Activated naive CD4-positive, alpha-beta T cell treated with anti-CD3 and anti-CD28 coated beads, Interleukin-2, amount 50 U/mL, for 24 hours (primary cell): ENCODE measurements at regions not wholly inside any gene's neighbourhood (a gene's known extent, or its start where the extent isn't known, plus 50 kb on each side); places are given as distances from the start of the nearest gene placed in this dataset.

ENCODE experiments used
- H3K27ac Mint-ChIP-seq: one replicate; pipeline ENCODE4 v1.8.0; 2021; ENCODE audit warnings: mild to moderate bottlenecking, mixed read lengths
- H3K27me3 Mint-ChIP-seq: one replicate; pipeline ENCODE4 v1.8.0; 2021; ENCODE audit warnings: mixed read lengths
- H3K36me3 Mint-ChIP-seq: one replicate; pipeline ENCODE4 v1.8.0; 2021; ENCODE audit warnings: mixed read lengths
- H3K4me1 Mint-ChIP-seq: one replicate; pipeline ENCODE4 v1.8.0; 2021; ENCODE audit warnings: mixed read lengths
- H3K4me3 Mint-ChIP-seq: one replicate; pipeline ENCODE4 v1.8.0; 2021; ENCODE audit warnings: mild to moderate bottlenecking, mixed read lengths
- H3K9me3 Mint-ChIP-seq: one replicate; pipeline ENCODE4 v1.8.0; 2021; ENCODE audit warnings: mixed read lengths

- no peaks in the 10 kb centered on the region for H3K4me1 Mint-ChIP-seq
- peaks cover 5% of the 10 kb centered on the region for H3K9me3 Mint-ChIP-seq
- no peaks in the 10 kb centered on the region for H3K27me3 Mint-ChIP-seq
- H3K36me3 Mint-ChIP-seq, result no peaks in the 10 kb centered on the region
- H3K27ac Mint-ChIP-seq, result no peak overlapping the region
- H3K4me3 Mint-ChIP-seq, result no peak overlapping the region
Observed at GRCh38 chr5:27315363-27316270, 277.2 kb upstream of the CDH9 start.

- H3K9me3 Mint-ChIP-seq, result peaks cover 5% of the 10 kb centered on the region
Observed at GRCh38 chr5:27313549-27313948, 275.2 kb upstream of the CDH9 start.

GRCh38 chr5:27312291-27312893, 274.0 kb upstream of the CDH9 start:
- Mint-ChIP-seq H3K27ac (no peak overlapping the region), H3K4me1 (no peaks in the 10 kb centered on the region), H3K36me3 (no peaks in the 10 kb centered on the region), H3K27me3 (no peaks in the 10 kb centered on the region), H3K4me3 (no peak overlapping the region), H3K9me3 (peaks cover 5% of the 10 kb centered on the region)

More at GRCh38 chr5:27313549-27313948, 275.2 kb upstream of the CDH9 start:
- H3K4me1 Mint-ChIP-seq, result no peaks in the 10 kb centered on the region
- H3K27me3 Mint-ChIP-seq, result no peaks in the 10 kb centered on the region
- no peak overlapping the region for H3K4me3 Mint-ChIP-seq
- no peaks in the 10 kb centered on the region for H3K36me3 Mint-ChIP-seq
- H3K27ac Mint-ChIP-seq, result no peak overlapping the region

- no peak overlapping the region for H3K27ac Mint-ChIP-seq
- no peak overlapping the region for H3K4me3 Mint-ChIP-seq
- no peaks in the 10 kb centered on the region for H3K36me3 Mint-ChIP-seq
- no peaks in the 10 kb centered on the region for H3K27me3 Mint-ChIP-seq
- no peaks in the 10 kb centered on the region for H3K4me1 Mint-ChIP-seq
- H3K9me3 Mint-ChIP-seq, result no peaks in the 10 kb centered on the region
Observed at GRCh38 chr5:27311544-27311943, 273.2 kb upstream of the CDH9 start.

GRCh38 chr5:27308153-27308552, 269.8 kb upstream of the CDH9 start:
- Mint-ChIP-seq H3K4me1 (no peaks in the 10 kb centered on the region), H3K9me3 (no peaks in the 10 kb centered on the region), H3K27me3 (no peaks in the 10 kb centered on the region), H3K27ac (no peak overlapping the region), H3K4me3 (no peak overlapping the region), H3K36me3 (no peaks in the 10 kb centered on the region)

- no peaks in the 10 kb centered on the region for H3K27me3 Mint-ChIP-seq
- no peaks in the 10 kb centered on the region for H3K36me3 Mint-ChIP-seq
- no peaks in the 10 kb centered on the region for H3K4me1 Mint-ChIP-seq
- H3K27ac Mint-ChIP-seq, result no peak overlapping the region
- peaks cover 10% of the 10 kb centered on the region for H3K9me3 Mint-ChIP-seq
- no peak overlapping the region for H3K4me3 Mint-ChIP-seq
Observed at GRCh38 chr5:27290172-27290571, 251.8 kb upstream of the CDH9 start.

GRCh38 chr5:27276119-27276518, 237.7 kb upstream of the CDH9 start:
- Mint-ChIP-seq H3K9me3 (peaks cover 11% of the 10 kb centered on the region), H3K27ac (no peak overlapping the region), H3K36me3 (no peaks in the 10 kb centered on the region), H3K27me3 (no peaks in the 10 kb centered on the region), H3K4me3 (no peak overlapping the region), H3K4me1 (no peaks in the 10 kb centered on the region)

- no peak overlapping the region for H3K4me3 Mint-ChIP-seq
- H3K27ac Mint-ChIP-seq, result no peak overlapping the region
- no peaks in the 10 kb centered on the region for H3K36me3 Mint-ChIP-seq
- H3K27me3 Mint-ChIP-seq, result no peaks in the 10 kb centered on the region
- no peaks in the 10 kb centered on the region for H3K4me1 Mint-ChIP-seq
- peaks cover 11% of the 10 kb centered on the region for H3K9me3 Mint-ChIP-seq
Observed at GRCh38 chr5:27275345-27275744, 237.0 kb upstream of the CDH9 start.

- Mint-ChIP-seq H3K27ac (no peak overlapping the region), H3K27me3 (no peaks in the 10 kb centered on the region), H3K36me3 (no peaks in the 10 kb centered on the region), H3K9me3 (peaks cover 11% of the 10 kb centered on the region), H3K4me1 (no peaks in the 10 kb centered on the region), H3K4me3 (no peak overlapping the region)
Observed at GRCh38 chr5:27269766-27270165, 231.4 kb upstream of the CDH9 start.

GRCh38 chr5:27267209-27267824, 228.9 kb upstream of the CDH9 start:
- no peak overlapping the region for H3K4me3 Mint-ChIP-seq
- no peaks in the 10 kb centered on the region for H3K9me3 Mint-ChIP-seq
- no peaks in the 10 kb centered on the region for H3K4me1 Mint-ChIP-seq
- no peak overlapping the region for H3K27ac Mint-ChIP-seq
- H3K27me3 Mint-ChIP-seq, result no peaks in the 10 kb centered on the region
- no peaks in the 10 kb centered on the region for H3K36me3 Mint-ChIP-seq

GRCh38 chr5:27266184-27266583, 227.8 kb upstream of the CDH9 start:
- no peak overlapping the region for H3K4me3 Mint-ChIP-seq
- no peaks in the 10 kb centered on the region for H3K27me3 Mint-ChIP-seq
- H3K4me1 Mint-ChIP-seq, result no peaks in the 10 kb centered on the region
- H3K36me3 Mint-ChIP-seq, result no peaks in the 10 kb centered on the region
- H3K9me3 Mint-ChIP-seq, result no peaks in the 10 kb centered on the region
- H3K27ac Mint-ChIP-seq, result no peak overlapping the region

GRCh38 chr5:27257696-27258095, 219.3 kb upstream of the CDH9 start:
- Mint-ChIP-seq H3K4me3 (no peak overlapping the region), H3K9me3 (peaks cover 4% of the 10 kb centered on the region), H3K27me3 (no peaks in the 10 kb centered on the region), H3K36me3 (no peaks in the 10 kb centered on the region), H3K4me1 (no peaks in the 10 kb centered on the region), H3K27ac (no peak overlapping the region)

- H3K4me3 Mint-ChIP-seq, result no peak overlapping the region
- H3K27me3 Mint-ChIP-seq, result no peaks in the 10 kb centered on the region
- H3K9me3 Mint-ChIP-seq, result peaks cover under 1% of the 10 kb centered on the region
- H3K36me3 Mint-ChIP-seq, result no peaks in the 10 kb centered on the region
- no peak overlapping the region for H3K27ac Mint-ChIP-seq
- H3K4me1 Mint-ChIP-seq, result no peaks in the 10 kb centered on the region
Observed at GRCh38 chr5:27252911-27253310, 214.5 kb upstream of the CDH9 start.

- Mint-ChIP-seq H3K27me3 (no peaks in the 10 kb centered on the region), H3K27ac (no peak overlapping the region), H3K9me3 (peaks cover 16% of the 10 kb centered on the region), H3K36me3 (no peaks in the 10 kb centered on the region), H3K4me1 (no peaks in the 10 kb centered on the region), H3K4me3 (no peak overlapping the region)
Observed at GRCh38 chr5:27242258-27242626, 203.9 kb upstream of the CDH9 start.

- Mint-ChIP-seq H3K27me3 (no peaks in the 10 kb centered on the region), H3K4me1 (no peaks in the 10 kb centered on the region), H3K4me3 (no peak overlapping the region), H3K36me3 (no peaks in the 10 kb centered on the region), H3K9me3 (peaks cover 16% of the 10 kb centered on the region), H3K27ac (no peak overlapping the region)
Observed at GRCh38 chr5:27241564-27242257, 203.3 kb upstream of the CDH9 start.

GRCh38 chr5:27240791-27241190, 202.4 kb upstream of the CDH9 start:
- H3K36me3 Mint-ChIP-seq, result no peaks in the 10 kb centered on the region
- H3K4me3 Mint-ChIP-seq, result no peak overlapping the region
- H3K27me3 Mint-ChIP-seq, result no peaks in the 10 kb centered on the region
- H3K4me1 Mint-ChIP-seq, result no peaks in the 10 kb centered on the region
- peaks cover 16% of the 10 kb centered on the region for H3K9me3 Mint-ChIP-seq
- H3K27ac Mint-ChIP-seq, result no peak overlapping the region
